CD4-positive, alpha-beta T cell (primary cell): ENCODE measurements at regions not wholly inside any gene's neighbourhood (a gene's known extent, or its start where the extent isn't known, plus 50 kb on each side); places are given as distances from the start of the nearest gene placed in this dataset.

ENCODE experiments used
- ATAC-seq: fragments of 200-7000 bp; cut with Tn5 transposase; one replicate; pipeline ENCODE4 v1.10.0; 2022; ENCODE audit warnings: mild to moderate bottlenecking; ENCODE audit not compliant: poor library complexity
- CTCF ChIA-PET: fragments of 350-600 bp; sonication (Branson Sonifier 250); formaldehyde crosslinking; loops from one replicate; lab custom pipeline; 2021; ENCODE audit warnings: antibody characterized with exemption, inconsistent platforms; lab: Charles Lee
- POLR2A ChIA-PET: fragments of 350-600 bp; sonication (Branson Sonifier 250); formaldehyde crosslinking; loops from one replicate; lab custom pipeline; 2021; ENCODE audit warnings: antibody characterized with exemption, inconsistent platforms; lab: Charles Lee
- DNase-seq, 14 experiments: peaks; one replicate each; pipeline ENCODE4 v3.0.0-alpha.2; 2013 to 2020; ENCODE audit warnings: mixed read lengths in 2 of 14
- H3K27ac ChIP-seq, 2 donors: one replicate each; pipeline versions ENCODE4 v1.5.1 to v1.7.0; 2013; ENCODE audit warnings: low read length in 2 of 2, low read depth in 1 of 2, mild to moderate bottlenecking in 1 of 2
- H3K27me3 ChIP-seq, 2 experiments: 1 replicate in 1 of 2; 2 replicates in 1 of 2; pipeline versions ENCODE4 v1.6.1 to v1.7.0; 2013; ENCODE audit warnings: low read length in 2 of 2, control low read depth in 1 of 2, mild to moderate bottlenecking in 1 of 2, moderate library complexity in 1 of 2; ENCODE audit not compliant: insufficient read depth in 2 of 2, control insufficient read depth in 1 of 2
- H3K36me3 ChIP-seq: one replicate; pipeline ENCODE4 v1.6.1; 2013; ENCODE audit warnings: low read length, control low read depth; ENCODE audit not compliant: insufficient read depth
- H3K4me1 ChIP-seq: one replicate; pipeline ENCODE4 v1.6.1; 2013; ENCODE audit warnings: low read length, control low read depth; ENCODE audit not compliant: insufficient read depth
- H3K4me3 ChIP-seq: one replicate; pipeline ENCODE4 v1.5.1; 2013; ENCODE audit warnings: mild to moderate bottlenecking, low read length, moderate library complexity
- H3K9me3 ChIP-seq, 2 experiments: 1 replicate in 1 of 2; 2 replicates in 1 of 2; pipeline versions ENCODE4 v1.6.1 to v1.7.0; 2013; ENCODE audit warnings: low read length in 2 of 2, mild to moderate bottlenecking in 2 of 2, control low read depth in 1 of 2, moderate library complexity in 1 of 2; ENCODE audit not compliant: control insufficient read depth in 1 of 2, insufficient read depth in 1 of 2
- H3K27ac Mint-ChIP-seq: one replicate; pipeline ENCODE4 v1.8.0; 2020; ENCODE audit warnings: mixed read lengths
- H3K27me3 Mint-ChIP-seq: one replicate; pipeline ENCODE4 v1.8.0; 2021; ENCODE audit warnings: mixed read lengths
- H3K36me3 Mint-ChIP-seq: one replicate; pipeline ENCODE4 v1.8.0; 2021; ENCODE audit warnings: low read depth, mixed read lengths
- H3K4me1 Mint-ChIP-seq: one replicate; pipeline ENCODE4 v1.8.0; 2021; ENCODE audit warnings: low read depth, mixed read lengths
- H3K4me3 Mint-ChIP-seq: one replicate; pipeline ENCODE4 v1.8.0; 2020; ENCODE audit warnings: mild to moderate bottlenecking, mixed read lengths
- H3K9me3 Mint-ChIP-seq: one replicate; pipeline ENCODE4 v1.8.0; 2020; ENCODE audit warnings: mixed read lengths
- intact Hi-C, 2 experiments: fragments of 100-400 bp; cut with DNase I in 1 of 2; cut with micrococcal nuclease in 1 of 2; formaldehyde crosslinking; loops; one replicate each; pipeline versions ENCODE4 v1.15.1 to v1.9.0; 2023 to 2025; cut with DNase I, micrococcal nuclease
- TF ChIP-seq, protein P1 (sequence below): fragments of 200-600 bp; IDR thresholded peaks from one replicate; pipeline ENCODE4 v1.8.0; 2022; ENCODE audit warnings: antibody characterized with exemption, mild to moderate bottlenecking

- no peaks in the 10 kb centered on the region for H3K4me1 Mint-ChIP-seq
- H3K36me3 Mint-ChIP-seq: no peaks in the 10 kb centered on the region
- H3K36me3 ChIP-seq: no peaks in the 10 kb centered on the region
- CTCF ChIA-PET: no interaction called here
- no peaks in the 10 kb centered on the region for H3K27me3 Mint-ChIP-seq
- ATAC-seq: no peak
- no peaks in the 10 kb centered on the region for H3K27me3 ChIP-seq
- POLR2A ChIA-PET: no interaction called here
- H3K27ac ChIP-seq: no peak overlapping the region
- H3K4me3 ChIP-seq: no peak overlapping the region
- intact Hi-C loops: no loop called here
- no peak for DNase-seq
- H3K4me3 Mint-ChIP-seq: no peak overlapping the region
- H3K4me1 ChIP-seq: no peaks in the 10 kb centered on the region
- TF ChIP-seq, protein P1, sequence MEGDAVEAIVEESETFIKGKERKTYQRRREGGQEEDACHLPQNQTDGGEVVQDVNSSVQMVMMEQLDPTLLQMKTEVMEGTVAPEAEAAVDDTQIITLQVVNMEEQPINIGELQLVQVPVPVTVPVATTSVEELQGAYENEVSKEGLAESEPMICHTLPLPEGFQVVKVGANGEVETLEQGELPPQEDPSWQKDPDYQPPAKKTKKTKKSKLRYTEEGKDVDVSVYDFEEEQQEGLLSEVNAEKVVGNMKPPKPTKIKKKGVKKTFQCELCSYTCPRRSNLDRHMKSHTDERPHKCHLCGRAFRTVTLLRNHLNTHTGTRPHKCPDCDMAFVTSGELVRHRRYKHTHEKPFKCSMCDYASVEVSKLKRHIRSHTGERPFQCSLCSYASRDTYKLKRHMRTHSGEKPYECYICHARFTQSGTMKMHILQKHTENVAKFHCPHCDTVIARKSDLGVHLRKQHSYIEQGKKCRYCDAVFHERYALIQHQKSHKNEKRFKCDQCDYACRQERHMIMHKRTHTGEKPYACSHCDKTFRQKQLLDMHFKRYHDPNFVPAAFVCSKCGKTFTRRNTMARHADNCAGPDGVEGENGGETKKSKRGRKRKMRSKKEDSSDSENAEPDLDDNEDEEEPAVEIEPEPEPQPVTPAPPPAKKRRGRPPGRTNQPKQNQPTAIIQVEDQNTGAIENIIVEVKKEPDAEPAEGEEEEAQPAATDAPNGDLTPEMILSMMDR: no peak
- peaks cover 3% of the 10 kb centered on the region for H3K9me3 Mint-ChIP-seq
- H3K9me3 ChIP-seq: peaks cover 0 to 16% of the 10 kb centered on the region in 2 experiments
- H3K27ac Mint-ChIP-seq: no peak overlapping the region
Measured at GRCh38 chr4:170979736-170980135, 833.5 kb upstream of the GALNTL6 start.

GRCh38 chr4:170978990-170979389, 834.2 kb upstream of the GALNTL6 start:
- POLR2A ChIA-PET: no interaction called here
- H3K36me3 ChIP-seq: no peaks in the 10 kb centered on the region
- no peaks in the 10 kb centered on the region for H3K36me3 Mint-ChIP-seq

GRCh38 chr4:170949084-170949483, 859.3 kb upstream of the AADAT start:
- Histone ChIP-seq H3K9me3 (peaks cover 0 to 4% of the 10 kb centered on the region in 2 experiments), H3K36me3 (no peaks in the 10 kb centered on the region), H3K4me3 (no peak overlapping the region), H3K4me1 (no peaks in the 10 kb centered on the region), H3K27ac (no peak overlapping the region), H3K27me3 (no peaks in the 10 kb centered on the region)
- no peaks in the 10 kb centered on the region for H3K27me3 Mint-ChIP-seq
- no peak for DNase-seq
- TF ChIP-seq, protein P1: no peak
- no peaks in the 10 kb centered on the region for H3K36me3 Mint-ChIP-seq
- CTCF ChIA-PET: interaction anchor here (1.2 kb wide), 1 partner anchor 11 kb away, joined by 3 read pairs; no protein-coding TSS in a partner anchor
- no peaks in the 10 kb centered on the region for H3K4me1 Mint-ChIP-seq
- ATAC-seq: no peak
- intact Hi-C loops: no loop called here
- no peak overlapping the region for H3K27ac Mint-ChIP-seq
- peaks cover 13% of the 10 kb centered on the region for H3K9me3 Mint-ChIP-seq
- H3K4me3 Mint-ChIP-seq: no peak overlapping the region
- POLR2A ChIA-PET: no interaction called here

More at GRCh38 chr4:170978990-170979389, 834.2 kb upstream of the GALNTL6 start:
- Mint-ChIP-seq H3K9me3 (no peaks in the 10 kb centered on the region), H3K27ac (no peak overlapping the region), H3K4me1 (no peaks in the 10 kb centered on the region), H3K27me3 (no peaks in the 10 kb centered on the region), H3K4me3 (no peak overlapping the region)
- no peak overlapping the region for H3K27ac ChIP-seq
- no peaks in the 10 kb centered on the region for H3K27me3 ChIP-seq
- ATAC-seq (no peak), DNase-seq (no peak)
- no peaks in the 10 kb centered on the region for H3K4me1 ChIP-seq
- intact Hi-C loops: no loop called here
- CTCF ChIA-PET: no interaction called here
- H3K9me3 ChIP-seq: peaks cover 0 to 16% of the 10 kb centered on the region in 2 experiments
- TF ChIP-seq, protein P1: no peak
- no peak overlapping the region for H3K4me3 ChIP-seq
